Endothelial cell of umbilical vein (primary cell): ENCODE measurements at regions not wholly inside any gene's neighbourhood (a gene's known extent, or its start where the extent isn't known, plus 50 kb on each side); places are given as distances from the start of the nearest gene placed in this dataset.

Experiments
- BruUV-seq: library from RNA; stranded (reverse); fragments of 400-500 nt; replicated peaks from 2 replicates; lab custom pipeline; 2021; lab: Mats Ljungman, UMichigan
- CTCF ChIA-PET: fragments of 300-600, 350-600 bp; sonication (Branson Sonifier 250); formaldehyde crosslinking; loops from one replicate; lab custom pipeline; 2021; ENCODE audit warnings: antibody characterized with exemption, inconsistent platforms; lab: Charles Lee
- POLR2A ChIA-PET: fragments of 300-600, 350-600 bp; sonication (Branson Sonifier 250); formaldehyde crosslinking; loops from one replicate; lab custom pipeline; 2021; ENCODE audit warnings: antibody characterized with exemption, inconsistent platforms; lab: Charles Lee
- DNase-seq: peaks from one replicate; pipeline ENCODE4 v3.0.0-alpha.2; 2011; ENCODE audit warnings: low read depth, low spot score
- FAIRE-seq: peaks from 2 replicates; lab custom pipeline; 2011; peaks lifted over from hg19 to GRCh38; lab: Jason Lieb, UNC
- H2AFZ ChIP-seq: 2 replicates; pipeline ENCODE4 v1.6.0; 2012; ENCODE audit warnings: low read depth, low read length, control low read depth, inconsistent platforms
- H3K27ac ChIP-seq: 2 replicates; pipeline ENCODE4 v1.5.1; 2011; ENCODE audit warnings: low read depth, mild to moderate bottlenecking, control low read depth, low read length, moderate library complexity; ENCODE audit not compliant: insufficient read depth
- H3K27me3 ChIP-seq, 2 experiments: 2 replicates each; pipeline versions ENCODE4 v1.6.0 to v1.6.1; 2011; ENCODE audit warnings: low read length in 2 of 2, mixed read lengths in 1 of 2; ENCODE audit not compliant: control insufficient read depth in 2 of 2, insufficient read depth in 2 of 2
- H3K36me3 ChIP-seq, 2 experiments: 2 replicates in 1 of 2; 3 replicates in 1 of 2; pipeline ENCODE4 v1.5.1; 2011; ENCODE audit warnings: low read length in 2 of 2, mild to moderate bottlenecking in 1 of 2, moderate library complexity in 1 of 2; ENCODE audit not compliant: control insufficient read depth in 2 of 2, insufficient read depth in 2 of 2; ENCODE audit errors: extremely low read depth in 1 of 2
- H3K4me1 ChIP-seq: 3 replicates; pipeline ENCODE4 v1.5.1; 2011; ENCODE audit warnings: mild to moderate bottlenecking, low read length; ENCODE audit not compliant: control insufficient read depth, insufficient read depth; ENCODE audit errors: extremely low read depth
- H3K4me2 ChIP-seq: 2 replicates; pipeline ENCODE4 v1.6.1; 2011; ENCODE audit warnings: low read length, control low read depth, mixed read lengths; ENCODE audit not compliant: insufficient read depth
- H3K4me3 ChIP-seq, 3 experiments: fragments of 200-600 bp in 1 of 3; sonication (generic), shearing (Covaris generic) in 1 of 3; replicated peaks in 1 of 3; 2 replicates each; pipeline ENCODE4 v1.5.1; 2011 to 2016; ENCODE audit warnings: control low read depth in 3 of 3, low read length in 3 of 3, mild to moderate bottlenecking in 2 of 3, inconsistent platforms in 1 of 3, low read depth in 1 of 3, moderate library complexity in 1 of 3; ENCODE audit not compliant: insufficient read depth in 1 of 3
- H3K79me2 ChIP-seq: 2 replicates; pipeline ENCODE4 v1.6.0; 2012; ENCODE audit warnings: low read length, inconsistent platforms; ENCODE audit not compliant: control insufficient read depth, insufficient read depth
- H3K9ac ChIP-seq: replicated peaks from 2 replicates; pipeline ENCODE3; 2011; ENCODE audit warnings: low read length, control low read depth; ENCODE audit not compliant: insufficient read depth; ENCODE audit errors: extremely low read depth
- H3K9me1 ChIP-seq: replicated peaks from 3 replicates; pipeline ENCODE4 v1.6.0; 2011; ENCODE audit warnings: mild to moderate bottlenecking, low read length; ENCODE audit not compliant: control insufficient read depth, insufficient read depth; ENCODE audit errors: extremely low read depth
- H3K9me3 ChIP-seq: replicated peaks from 2 replicates; pipeline ENCODE4 v1.5.1; 2012; ENCODE audit warnings: low read length, inconsistent platforms; ENCODE audit not compliant: control insufficient read depth, insufficient read depth
- H4K20me1 ChIP-seq: replicated peaks from 2 replicates; pipeline ENCODE3; 2011; ENCODE audit warnings: mild to moderate bottlenecking, low read length; ENCODE audit not compliant: control insufficient read depth, insufficient read depth; ENCODE audit errors: extremely low read depth
- EZH2 ChIP-seq: IDR thresholded peaks from 2 replicates; pipeline ENCODE4 v1.6.1; 2012; ENCODE audit warnings: borderline replicate concordance, low read depth, mild to moderate bottlenecking, moderate library complexity, low read length, inconsistent platforms; ENCODE audit not compliant: severe bottlenecking
- FOS ChIP-seq: IDR thresholded peaks from 2 replicates; pipeline ENCODE4 v1.6.1; 2011; ENCODE audit warnings: mild to moderate bottlenecking, low read length, moderate library complexity, borderline replicate concordance; ENCODE audit not compliant: insufficient read depth
- GATA2 ChIP-seq: IDR thresholded peaks from 2 replicates; pipeline ENCODE4 v1.7.0; 2011; ENCODE audit warnings: low read depth, mild to moderate bottlenecking, moderate library complexity, mixed read lengths, low read length; ENCODE audit not compliant: insufficient read length, insufficient read depth
- POLR2A ChIP-seq: IDR thresholded peaks from 2 replicates; pipeline ENCODE4 v1.6.1; 2012; ENCODE audit warnings: low read depth, mild to moderate bottlenecking, control low read depth, low read length
- dilution Hi-C: fragments of 300-500 bp; cut with MboI; formaldehyde crosslinking; loops from one replicate; pipeline ENCODE4 v1.15.0; 2019; ENCODE audit warnings: low sequenced_read_pairs; ENCODE audit not compliant: extremely low pct_ligation_motif_present
- intact Hi-C: fragments of 100-400 bp; cut with micrococcal nuclease; formaldehyde crosslinking; loops from one replicate; pipeline ENCODE4 v1.10.0; 2022
- TF ChIP-seq, protein P1 (sequence below), 2 donors: IDR thresholded peaks; 1 replicate in 1 of 2; 2 replicates in 1 of 2; pipeline ENCODE4 v1.5.1; 2011; ENCODE audit warnings: low read length in 2 of 2, mild to moderate bottlenecking in 2 of 2, moderate library complexity in 2 of 2, control low read depth in 1 of 2, inconsistent platforms in 1 of 2, low read depth in 1 of 2; ENCODE audit not compliant: insufficient read depth in 1 of 2; ENCODE audit errors: extremely low read depth in 1 of 2

DNA sequence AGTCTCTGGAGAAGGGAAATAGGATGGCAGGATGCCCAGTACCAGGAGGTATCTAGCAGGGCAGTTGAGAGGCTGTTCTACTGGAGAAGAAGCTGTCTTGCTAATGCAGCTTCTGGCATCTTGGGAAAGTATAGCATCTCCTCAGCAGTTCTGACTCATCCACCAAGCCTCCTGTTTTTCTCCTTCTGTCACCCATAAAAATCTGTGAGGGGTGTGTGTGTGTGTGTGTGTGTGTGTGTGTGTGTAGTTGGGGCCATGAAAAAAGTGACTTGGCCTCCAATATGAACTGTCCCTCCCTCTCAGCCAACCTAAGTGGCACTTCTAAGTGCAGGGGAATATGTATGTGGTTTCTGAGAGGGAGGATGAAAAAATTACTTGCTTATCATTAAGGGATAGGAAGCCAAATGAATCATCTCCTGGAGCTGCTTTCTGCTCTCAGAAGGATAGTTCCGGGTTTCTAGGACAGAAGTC lies 83.9 kb downstream of the CBLN2 start:
- no peak overlapping the region for H3K9ac ChIP-seq
- DNase-seq = peak; percentile 40
- H3K27ac ChIP-seq = no peak overlapping the region
- no peak overlapping the region for H3K4me3 ChIP-seq
- H3K9me1 ChIP-seq = no peaks in the 10 kb centered on the region
- ChIA-PET POLR2A (no interaction called here), CTCF (no interaction called here)
- no peaks in the 10 kb centered on the region for H3K27me3 ChIP-seq
- no peak overlapping the region for H3K4me2 ChIP-seq
- peak; percentile 76 for FAIRE-seq
- H4K20me1 ChIP-seq = no peaks in the 10 kb centered on the region
- peak overlapping the region; percentile 26 for H2AFZ ChIP-seq
- H3K9me3 ChIP-seq = no peaks in the 10 kb centered on the region
- peaks cover 14% of the 10 kb centered on the region for H3K4me1 ChIP-seq
- dilution Hi-C loops (no loop called here), intact Hi-C loops (no loop called here)
- no peak for TF ChIP-seq EZH2
- peak; percentile 33 for TF ChIP-seq FOS
- no TSS peak for BruUV-seq
- no peaks in the 10 kb centered on the region for H3K36me3 ChIP-seq
- no peaks in the 10 kb centered on the region for H3K79me2 ChIP-seq

DNA sequence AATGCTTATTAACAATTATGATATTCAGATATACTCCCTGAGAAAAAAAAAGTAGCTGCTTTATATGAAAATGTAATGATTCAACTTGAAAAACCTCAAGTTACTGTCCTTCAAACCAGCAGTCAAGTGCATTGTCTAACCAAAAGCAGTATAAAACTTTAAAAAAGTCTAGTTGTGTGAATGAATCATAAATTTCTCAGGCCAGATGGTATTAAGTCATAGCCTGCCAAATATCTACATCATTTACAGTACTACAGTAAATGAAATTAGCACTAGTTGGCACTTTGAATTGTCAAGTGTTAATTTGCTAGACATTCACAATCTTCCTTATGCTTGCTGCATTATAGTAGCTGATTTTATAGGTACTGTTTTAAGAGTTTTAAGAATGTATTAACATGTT lies 85.9 kb downstream of the CBLN2 start:
- Histone ChIP-seq H3K27ac (no peak overlapping the region), H3K9me3 (no peaks in the 10 kb centered on the region), H3K9ac (no peak overlapping the region), H4K20me1 (no peaks in the 10 kb centered on the region), H3K4me2 (no peak overlapping the region), H3K9me1 (no peaks in the 10 kb centered on the region), H3K79me2 (no peaks in the 10 kb centered on the region), H3K4me1 (peaks cover 14% of the 10 kb centered on the region), H3K27me3 (no peaks in the 10 kb centered on the region), H3K36me3 (no peaks in the 10 kb centered on the region), H3K4me3 (no peak overlapping the region), H2AFZ (no peak overlapping the region)
- POLR2A ChIA-PET = no interaction called here
- peak; percentile 6 for DNase-seq
- intact Hi-C loops = no loop called here
- no peak for FAIRE-seq
- BruUV-seq = no TSS peak
- dilution Hi-C loops = no loop called here
- CTCF ChIA-PET = no interaction called here
- TF ChIP-seq, protein P1, sequence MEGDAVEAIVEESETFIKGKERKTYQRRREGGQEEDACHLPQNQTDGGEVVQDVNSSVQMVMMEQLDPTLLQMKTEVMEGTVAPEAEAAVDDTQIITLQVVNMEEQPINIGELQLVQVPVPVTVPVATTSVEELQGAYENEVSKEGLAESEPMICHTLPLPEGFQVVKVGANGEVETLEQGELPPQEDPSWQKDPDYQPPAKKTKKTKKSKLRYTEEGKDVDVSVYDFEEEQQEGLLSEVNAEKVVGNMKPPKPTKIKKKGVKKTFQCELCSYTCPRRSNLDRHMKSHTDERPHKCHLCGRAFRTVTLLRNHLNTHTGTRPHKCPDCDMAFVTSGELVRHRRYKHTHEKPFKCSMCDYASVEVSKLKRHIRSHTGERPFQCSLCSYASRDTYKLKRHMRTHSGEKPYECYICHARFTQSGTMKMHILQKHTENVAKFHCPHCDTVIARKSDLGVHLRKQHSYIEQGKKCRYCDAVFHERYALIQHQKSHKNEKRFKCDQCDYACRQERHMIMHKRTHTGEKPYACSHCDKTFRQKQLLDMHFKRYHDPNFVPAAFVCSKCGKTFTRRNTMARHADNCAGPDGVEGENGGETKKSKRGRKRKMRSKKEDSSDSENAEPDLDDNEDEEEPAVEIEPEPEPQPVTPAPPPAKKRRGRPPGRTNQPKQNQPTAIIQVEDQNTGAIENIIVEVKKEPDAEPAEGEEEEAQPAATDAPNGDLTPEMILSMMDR (IDR thresholded peaks at IDR 0.05; ENCODE audit: extremely low read depth in 1 of 2, insufficient read depth in 1 of 2, low read depth in 1 of 2, low read length in 2 of 2) = no peak
- no peak for TF ChIP-seq EZH2
- no peak for TF ChIP-seq POLR2A
- no peak for TF ChIP-seq FOS
- TF ChIP-seq GATA2 = no peak
